Lower leg skin (tissue), 3 donors: ENCODE measurements at regions not wholly inside any gene's neighbourhood (a gene's known extent, or its start where the extent isn't known, plus 50 kb on each side); places are given as distances from the start of the nearest gene placed in this dataset.
"Not testable (repeated sequence)": the region's sequence is repeated elsewhere in the genome, so short reads cannot be mapped to it uniquely, and the experiment has no call there.

Experiments
- POLR2A ChIP-seq, 2 donors: fragments of 450-650 bp; IDR thresholded peaks; one replicate each; pipeline ENCODE4 v1.6.1; 2016 to 2017; ENCODE audit warnings: antibody characterized with exemption in 2 of 2, mild to moderate bottlenecking in 1 of 2, moderate library complexity in 1 of 2
- TF ChIP-seq, protein P1 (sequence below), 3 donors: fragments of 450-650 bp; IDR thresholded peaks; one replicate each; pipeline ENCODE4 v1.5.1; 2016; ENCODE audit warnings: antibody characterized with exemption in 3 of 3, mild to moderate bottlenecking in 3 of 3, moderate library complexity in 2 of 3

GRCh38 chr21:19119259-19119658 is 715.7 kb upstream of the TMPRSS15 start:
- TF ChIP-seq, protein P1, sequence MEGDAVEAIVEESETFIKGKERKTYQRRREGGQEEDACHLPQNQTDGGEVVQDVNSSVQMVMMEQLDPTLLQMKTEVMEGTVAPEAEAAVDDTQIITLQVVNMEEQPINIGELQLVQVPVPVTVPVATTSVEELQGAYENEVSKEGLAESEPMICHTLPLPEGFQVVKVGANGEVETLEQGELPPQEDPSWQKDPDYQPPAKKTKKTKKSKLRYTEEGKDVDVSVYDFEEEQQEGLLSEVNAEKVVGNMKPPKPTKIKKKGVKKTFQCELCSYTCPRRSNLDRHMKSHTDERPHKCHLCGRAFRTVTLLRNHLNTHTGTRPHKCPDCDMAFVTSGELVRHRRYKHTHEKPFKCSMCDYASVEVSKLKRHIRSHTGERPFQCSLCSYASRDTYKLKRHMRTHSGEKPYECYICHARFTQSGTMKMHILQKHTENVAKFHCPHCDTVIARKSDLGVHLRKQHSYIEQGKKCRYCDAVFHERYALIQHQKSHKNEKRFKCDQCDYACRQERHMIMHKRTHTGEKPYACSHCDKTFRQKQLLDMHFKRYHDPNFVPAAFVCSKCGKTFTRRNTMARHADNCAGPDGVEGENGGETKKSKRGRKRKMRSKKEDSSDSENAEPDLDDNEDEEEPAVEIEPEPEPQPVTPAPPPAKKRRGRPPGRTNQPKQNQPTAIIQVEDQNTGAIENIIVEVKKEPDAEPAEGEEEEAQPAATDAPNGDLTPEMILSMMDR (IDR thresholded peaks at IDR 0.05), result not testable (repeated sequence)
- TF ChIP-seq POLR2A (IDR thresholded peaks at IDR 0.05), result not testable (repeated sequence)
